Lung (tissue), 11 donors: ENCODE measurements at regions not wholly inside any gene's neighbourhood (a gene's known extent, or its start where the extent isn't known, plus 50 kb on each side); places are given as distances from the start of the nearest gene placed in this dataset.

ENCODE experiments used
- ATAC-seq: fragments of 200-7000 bp; cut with Tn5 transposase; one replicate; pipeline ENCODE4 v1.9.1; 2020; ENCODE audit warnings: moderate number of reproducible peaks; ENCODE audit not compliant: insufficient read depth, low FRiP score
- DNase-seq, 3 donors: peaks; one replicate each; pipeline ENCODE4 v3.0.0-alpha.2; 2013 to 2017
- H3K27ac ChIP-seq, 2 donors: one replicate each; pipeline ENCODE4 v1.5.1; 2013; ENCODE audit warnings: mild to moderate bottlenecking in 2 of 2, moderate library complexity in 2 of 2, control low read depth in 1 of 2, inconsistent platforms in 1 of 2, low read depth in 1 of 2, low read length in 1 of 2
- H3K27me3 ChIP-seq, 3 donors: one replicate each; pipeline ENCODE4 v1.5.1; 2013; ENCODE audit warnings: low read length in 2 of 3; ENCODE audit not compliant: control insufficient read depth in 3 of 3, insufficient read depth in 3 of 3
- H3K36me3 ChIP-seq, 4 donors: one replicate each; pipeline ENCODE4 v1.5.1; 2013; ENCODE audit warnings: low read length in 4 of 4, mild to moderate bottlenecking in 1 of 4, moderate library complexity in 1 of 4; ENCODE audit not compliant: control insufficient read depth in 4 of 4, insufficient read depth in 4 of 4
- H3K4me1 ChIP-seq, 5 donors: one replicate each; pipeline ENCODE4 v1.5.1; 2013; ENCODE audit warnings: low read length in 5 of 5, mild to moderate bottlenecking in 2 of 5, moderate library complexity in 1 of 5; ENCODE audit not compliant: control insufficient read depth in 5 of 5, insufficient read depth in 5 of 5
- H3K4me3 ChIP-seq: one replicate; pipeline ENCODE4 v1.5.1; 2013; ENCODE audit warnings: mild to moderate bottlenecking, control low read depth, moderate library complexity
- H3K9ac ChIP-seq, 2 donors: one replicate each; pipeline ENCODE4 v1.5.1; 2013; ENCODE audit warnings: low read length in 2 of 2, control low read depth in 1 of 2; ENCODE audit not compliant: insufficient read depth in 1 of 2
- H3K9me3 ChIP-seq, 4 donors: one replicate each; pipeline ENCODE4 v1.5.1; 2013; ENCODE audit warnings: low read length in 3 of 4, mild to moderate bottlenecking in 1 of 4, moderate library complexity in 1 of 4; ENCODE audit not compliant: control insufficient read depth in 4 of 4, insufficient read depth in 3 of 4
- WGBS, 2 donors: extraction: QIAGEN DNeasy Blood & Tissue Kit; methylation state at CpG; one replicate each; pipeline ENCODE4 v1.1.7; 2013; 5-methylcytosine and 5-hydroxymethylcytosine counted together
- TF ChIP-seq, protein P1 (sequence below): IDR thresholded peaks from 2 replicates; pipeline ENCODE4 v1.5.1; 2012; ENCODE audit warnings: mild to moderate bottlenecking; ENCODE audit errors: control extremely low read depth, extremely low read depth
- donor health status: control.
- donor health status: control.
- donor health status: Bipolar disorder and iron deficiency.
- donor health status: healthy.
- donor health status: DM: yes; HTN: yes; CAD: no.

- Histone ChIP-seq H3K36me3 (no peaks in the 10 kb centered on the region), H3K4me1 (no peaks in the 10 kb centered on the region), H3K27me3 (no peaks in the 10 kb centered on the region), H3K9ac (no peak overlapping the region), H3K9me3 (peaks cover 0 to 7% (median 0%) of the 10 kb centered on the region in 4 donors), H3K4me3 (no peak overlapping the region), H3K27ac (no peak overlapping the region)
- DNase-seq (no peak), ATAC-seq (no peak)
- TF ChIP-seq, protein P1, sequence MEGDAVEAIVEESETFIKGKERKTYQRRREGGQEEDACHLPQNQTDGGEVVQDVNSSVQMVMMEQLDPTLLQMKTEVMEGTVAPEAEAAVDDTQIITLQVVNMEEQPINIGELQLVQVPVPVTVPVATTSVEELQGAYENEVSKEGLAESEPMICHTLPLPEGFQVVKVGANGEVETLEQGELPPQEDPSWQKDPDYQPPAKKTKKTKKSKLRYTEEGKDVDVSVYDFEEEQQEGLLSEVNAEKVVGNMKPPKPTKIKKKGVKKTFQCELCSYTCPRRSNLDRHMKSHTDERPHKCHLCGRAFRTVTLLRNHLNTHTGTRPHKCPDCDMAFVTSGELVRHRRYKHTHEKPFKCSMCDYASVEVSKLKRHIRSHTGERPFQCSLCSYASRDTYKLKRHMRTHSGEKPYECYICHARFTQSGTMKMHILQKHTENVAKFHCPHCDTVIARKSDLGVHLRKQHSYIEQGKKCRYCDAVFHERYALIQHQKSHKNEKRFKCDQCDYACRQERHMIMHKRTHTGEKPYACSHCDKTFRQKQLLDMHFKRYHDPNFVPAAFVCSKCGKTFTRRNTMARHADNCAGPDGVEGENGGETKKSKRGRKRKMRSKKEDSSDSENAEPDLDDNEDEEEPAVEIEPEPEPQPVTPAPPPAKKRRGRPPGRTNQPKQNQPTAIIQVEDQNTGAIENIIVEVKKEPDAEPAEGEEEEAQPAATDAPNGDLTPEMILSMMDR = no peak
Observed at GRCh38 chrX:85619962-85620361, 240.5 kb upstream of the POF1B start.

- no peak for ATAC-seq
- Histone ChIP-seq H3K27me3 (no peaks in the 10 kb centered on the region), H3K36me3 (no peaks in the 10 kb centered on the region), H3K4me1 (no peaks in the 10 kb centered on the region), H3K9me3 (no peaks in the 10 kb centered on the region), H3K9ac (no peak overlapping the region), H3K27ac (no peak overlapping the region), H3K4me3 (no peak overlapping the region)
- TF ChIP-seq, protein P1 = no peak
- DNase-seq = peak in 1 of 3 donors; percentile 15
Observed at GRCh38 chrX:85611926-85612325, 232.5 kb upstream of the POF1B start.

GRCh38 chrX:85592980-85593379 is 213.5 kb upstream of the POF1B start:
- TF ChIP-seq, protein P1 = no peak
- no peak overlapping the region for H3K4me3 ChIP-seq
- H3K27ac ChIP-seq = no peak overlapping the region
- WGBS, 2 donors = 73 to 77% methylated on average over 4 of the region's 4 CpGs
- H3K36me3 ChIP-seq = no peaks in the 10 kb centered on the region
- DNase-seq (no peak), ATAC-seq (no peak)
- H3K27me3 ChIP-seq = no peaks in the 10 kb centered on the region
- peaks cover 0 to 2% (median 0%) of the 10 kb centered on the region in 4 donors for H3K9me3 ChIP-seq
- no peak overlapping the region for H3K9ac ChIP-seq
- H3K4me1 ChIP-seq = no peaks in the 10 kb centered on the region

GRCh38 chrX:85591536-85591935 is 212.1 kb upstream of the POF1B start:
- H3K27ac ChIP-seq = no peak overlapping the region
- DNase-seq = no peak
- no peak overlapping the region for H3K9ac ChIP-seq
- peaks cover 0 to 2% (median 0%) of the 10 kb centered on the region in 4 donors for H3K9me3 ChIP-seq
- H3K27me3 ChIP-seq = no peaks in the 10 kb centered on the region
- H3K4me1 ChIP-seq = no peaks in the 10 kb centered on the region
- no peak overlapping the region for H3K4me3 ChIP-seq
- ATAC-seq = no peak
- TF ChIP-seq, protein P1 = no peak
- H3K36me3 ChIP-seq = no peaks in the 10 kb centered on the region
